Parathyroid adenoma (tissue), 2 donors: ENCODE measurements at regions not wholly inside any gene's neighbourhood (a gene's known extent, or its start where the extent isn't known, plus 50 kb on each side); places are given as distances from the start of the nearest gene placed in this dataset.

Source experiments
- H2AFZ ChIP-seq: fragments of 300-600 bp; sonication (generic); one replicate; pipeline ENCODE4 v1.7.0; 2017; ENCODE audit warnings: antibody characterized with exemption, mild to moderate bottlenecking
- H3K27ac ChIP-seq: fragments of 300-600 bp; sonication (generic); one replicate; pipeline ENCODE4 v1.7.0; 2017
- H3K27me3 ChIP-seq: fragments of 300-600 bp; sonication (generic); one replicate; pipeline ENCODE4 v1.7.0; 2017; ENCODE audit warnings: low read length; ENCODE audit not compliant: control insufficient read depth, insufficient read depth
- H3K36me3 ChIP-seq: fragments of 300-600 bp; sonication (generic); one replicate; pipeline ENCODE4 v1.7.0; 2017; ENCODE audit warnings: low read length; ENCODE audit not compliant: control insufficient read depth, insufficient read depth
- H3K4me1 ChIP-seq: fragments of 300-600 bp; sonication (generic); one replicate; pipeline ENCODE4 v1.7.0; 2017; ENCODE audit warnings: control low read depth
- H3K4me2 ChIP-seq: fragments of 300-600 bp; sonication (generic); one replicate; pipeline ENCODE4 v1.7.0; 2017; ENCODE audit warnings: low read length
- H3K4me3 ChIP-seq: fragments of 300-600 bp; sonication (generic); one replicate; pipeline ENCODE4 v1.7.0; 2017; ENCODE audit warnings: low read depth, low read length
- H3K79me2 ChIP-seq: fragments of 300-600 bp; sonication (generic); one replicate; pipeline ENCODE4 v1.7.0; 2017; ENCODE audit warnings: control low read depth
- H3K9ac ChIP-seq: fragments of 300-600 bp; sonication (generic); one replicate; pipeline ENCODE4 v1.7.0; 2017; ENCODE audit warnings: mild to moderate bottlenecking
- H3K9me3 ChIP-seq: fragments of 300-600 bp; sonication (generic); one replicate; pipeline ENCODE4 v1.7.0; 2017; ENCODE audit warnings: low read length; ENCODE audit not compliant: control insufficient read depth
- CTCF ChIP-seq: fragments of 300-600 bp; sonication (generic); IDR thresholded peaks from one replicate; pipeline ENCODE4 v1.7.0; 2017; ENCODE audit warnings: antibody characterized with exemption, mild to moderate bottlenecking
- donor health status: primary hyperparathyroidism.

- TF ChIP-seq CTCF: no peak
- H3K4me2 ChIP-seq: no peak overlapping the region
- no peak overlapping the region for H3K4me3 ChIP-seq
- H3K9me3 ChIP-seq: no peaks in the 10 kb centered on the region
- H3K27me3 ChIP-seq: no peaks in the 10 kb centered on the region
- H3K79me2 ChIP-seq: no peaks in the 10 kb centered on the region
- H3K4me1 ChIP-seq: no peaks in the 10 kb centered on the region
- no peaks in the 10 kb centered on the region for H3K36me3 ChIP-seq
- no peak overlapping the region for H2AFZ ChIP-seq
- H3K27ac ChIP-seq: no peak overlapping the region
- H3K9ac ChIP-seq: no peak overlapping the region
Observed at GRCh38 chr2:238994876-238995275, 147.0 kb downstream of the TWIST2 start.

- no peak overlapping the region for H3K27ac ChIP-seq
- no peaks in the 10 kb centered on the region for H3K9me3 ChIP-seq
- no peak overlapping the region for H3K4me2 ChIP-seq
- H3K4me1 ChIP-seq: no peaks in the 10 kb centered on the region
- no peaks in the 10 kb centered on the region for H3K79me2 ChIP-seq
- H2AFZ ChIP-seq: no peak overlapping the region
- no peaks in the 10 kb centered on the region for H3K27me3 ChIP-seq
- H3K4me3 ChIP-seq: no peak overlapping the region
- no peaks in the 10 kb centered on the region for H3K36me3 ChIP-seq
- TF ChIP-seq CTCF: no peak
- H3K9ac ChIP-seq: no peak overlapping the region
Observed at GRCh38 chr2:238995634-238996033, 147.7 kb downstream of the TWIST2 start.

GRCh38 chr2:238996331-238997136 is 148.6 kb downstream of the TWIST2 start:
- TF ChIP-seq CTCF: no peak
- no peak overlapping the region for H2AFZ ChIP-seq
- no peak overlapping the region for H3K4me3 ChIP-seq
- H3K9me3 ChIP-seq: no peaks in the 10 kb centered on the region
- H3K79me2 ChIP-seq: no peaks in the 10 kb centered on the region
- no peak overlapping the region for H3K9ac ChIP-seq
- H3K27me3 ChIP-seq: no peaks in the 10 kb centered on the region
- no peaks in the 10 kb centered on the region for H3K4me1 ChIP-seq
- no peaks in the 10 kb centered on the region for H3K36me3 ChIP-seq
- H3K27ac ChIP-seq: no peak overlapping the region
- H3K4me2 ChIP-seq: no peak overlapping the region

- H3K4me3 ChIP-seq: no peak overlapping the region
- H3K9ac ChIP-seq: no peak overlapping the region
- no peak for TF ChIP-seq CTCF
- H3K79me2 ChIP-seq: no peaks in the 10 kb centered on the region
- H3K36me3 ChIP-seq: no peaks in the 10 kb centered on the region
- no peak overlapping the region for H2AFZ ChIP-seq
- H3K4me2 ChIP-seq: no peak overlapping the region
- H3K9me3 ChIP-seq: no peaks in the 10 kb centered on the region
- H3K27me3 ChIP-seq: no peaks in the 10 kb centered on the region
- H3K4me1 ChIP-seq: no peaks in the 10 kb centered on the region
- no peak overlapping the region for H3K27ac ChIP-seq
Observed at GRCh38 chr2:238997137-238997390, 149.2 kb downstream of the TWIST2 start.

GRCh38 chr2:238997684-238998083 is 149.8 kb downstream of the TWIST2 start:
- no peak overlapping the region for H3K4me3 ChIP-seq
- H3K9me3 ChIP-seq: no peaks in the 10 kb centered on the region
- H3K27me3 ChIP-seq: no peaks in the 10 kb centered on the region
- no peak overlapping the region for H3K9ac ChIP-seq
- no peaks in the 10 kb centered on the region for H3K36me3 ChIP-seq
- H3K4me2 ChIP-seq: no peak overlapping the region
- no peaks in the 10 kb centered on the region for H3K4me1 ChIP-seq
- H3K79me2 ChIP-seq: no peaks in the 10 kb centered on the region
- H2AFZ ChIP-seq: no peak overlapping the region
- TF ChIP-seq CTCF: no peak
- no peak overlapping the region for H3K27ac ChIP-seq
